AG04450 (cell line): ENCODE measurements at regions not wholly inside any gene's neighbourhood (a gene's known extent, or its start where the extent isn't known, plus 50 kb on each side); places are given as distances from the start of the nearest gene placed in this dataset.

Source experiments
- CTCF ChIA-PET: fragments of 300-600, 350-600 bp; formaldehyde crosslinking; extraction: SDS; loops from one replicate; lab custom pipeline; 2022; ENCODE audit warnings: antibody characterized with exemption, inconsistent platforms; lab: Charles Lee
- POLR2A ChIA-PET: fragments of 350-600 bp; formaldehyde crosslinking; extraction: SDS; loops from one replicate; lab custom pipeline; 2021; ENCODE audit warnings: antibody characterized with exemption, inconsistent platforms; lab: Yijun Ruan, JAX
- DNase-seq: peaks from one replicate; pipeline ENCODE4 v3.0.0-alpha.2; 2011; ENCODE audit warnings: low read depth, low spot score
- H3K27ac ChIP-seq: one replicate; pipeline ENCODE4 v1.5.1; 2012; ENCODE audit warnings: low read depth, low read length, control low read depth
- H3K27me3 ChIP-seq: one replicate; pipeline ENCODE4 v1.6.0; 2012; ENCODE audit warnings: low read length; ENCODE audit not compliant: control insufficient read depth, insufficient read depth
- H3K4me3 ChIP-seq: 2 replicates; pipeline ENCODE4 v1.5.1; 2011; ENCODE audit warnings: mild to moderate bottlenecking, low read depth, low read length, control low read depth
- H3K9me3 ChIP-seq: 2 replicates; pipeline ENCODE4 v1.5.1; 2012; ENCODE audit warnings: low read length; ENCODE audit not compliant: control insufficient read depth, insufficient read depth
- CTCF ChIP-seq: IDR thresholded peaks from 2 replicates; pipeline ENCODE4 v1.5.1; 2011; ENCODE audit warnings: low read depth, low read length, control low read depth, inconsistent platforms

- Histone ChIP-seq H3K27ac (no peak overlapping the region), H3K4me3 (no peak overlapping the region), H3K27me3 (no peaks in the 10 kb centered on the region), H3K9me3 (no peaks in the 10 kb centered on the region)
- CTCF ChIA-PET: no interaction called here
- DNase-seq: no peak
- no peak for TF ChIP-seq CTCF
- POLR2A ChIA-PET: no interaction called here
These were observed 591.1 kb downstream of the ZPLD1 start for GRCh38 chr3:103025880-103026279.

GRCh38 chr3:103033841-103034240, 599.0 kb downstream of the ZPLD1 start:
- ChIA-PET CTCF (no interaction called here), POLR2A (no interaction called here)
- TF ChIP-seq CTCF: no peak
- no peak for DNase-seq
- Histone ChIP-seq H3K27me3 (no peaks in the 10 kb centered on the region), H3K9me3 (no peaks in the 10 kb centered on the region), H3K27ac (no peak overlapping the region), H3K4me3 (no peak overlapping the region)

GRCh38 chr3:103047640-103048039, 612.8 kb downstream of the ZPLD1 start:
- CTCF ChIA-PET: no interaction called here
- TF ChIP-seq CTCF: no peak
- Histone ChIP-seq H3K4me3 (no peak overlapping the region), H3K27ac (no peak overlapping the region), H3K9me3 (no peaks in the 10 kb centered on the region), H3K27me3 (no peaks in the 10 kb centered on the region)
- POLR2A ChIA-PET: no interaction called here
- no peak for DNase-seq

GRCh38 chr3:103048068-103048722, 613.4 kb downstream of the ZPLD1 start:
- ChIA-PET CTCF (no interaction called here), POLR2A (no interaction called here)
- no peaks in the 10 kb centered on the region for H3K27me3 ChIP-seq
- TF ChIP-seq CTCF: no peak
- H3K9me3 ChIP-seq: no peaks in the 10 kb centered on the region
- H3K4me3 ChIP-seq: no peak overlapping the region
- no peak for DNase-seq
- H3K27ac ChIP-seq: no peak overlapping the region

- ChIA-PET POLR2A (no interaction called here), CTCF (no interaction called here)
- no peak for DNase-seq
- Histone ChIP-seq H3K27ac (no peak overlapping the region), H3K4me3 (no peak overlapping the region), H3K27me3 (no peaks in the 10 kb centered on the region), H3K9me3 (no peaks in the 10 kb centered on the region)
- no peak for TF ChIP-seq CTCF
These were observed 617.5 kb downstream of the ZPLD1 start for GRCh38 chr3:103052236-103052830.
